Colon (tissue), 2 donors: ENCODE measurements at regions not wholly inside any gene's neighbourhood (a gene's known extent, or its start where the extent isn't known, plus 50 kb on each side); places are given as distances from the start of the nearest gene placed in this dataset.
"Not testable (repeated sequence)": the region's sequence is repeated elsewhere in the genome, so short reads cannot be mapped to it uniquely, and the experiment has no call there.

Experiments used
- FAIRE-seq: peaks from 2 replicates; lab custom pipeline; 2012; peaks lifted over from hg19 to GRCh38; lab: Jason Lieb, UNC
- donor health status: control.
- donor health status: control.

DNA sequence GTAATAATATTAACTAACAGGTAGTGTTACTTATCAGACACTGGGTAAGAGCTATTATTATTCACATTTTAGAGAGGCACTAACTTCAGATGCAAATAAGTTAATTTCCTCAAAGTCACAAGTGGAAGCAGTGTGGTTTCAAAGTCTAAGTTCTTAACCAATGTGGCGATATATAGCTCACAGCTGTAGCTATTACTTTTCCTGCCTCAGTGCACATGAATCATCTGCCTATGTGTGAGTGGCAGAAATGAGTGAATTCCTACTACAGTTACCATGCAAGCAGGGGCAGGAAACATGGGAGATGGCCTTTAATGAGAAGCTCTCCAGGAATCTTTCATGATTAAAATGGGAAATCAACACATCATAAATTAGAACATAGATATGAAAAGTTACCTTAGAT lies 126.2 kb upstream of the EYA4 start:
- FAIRE-seq: no peak

DNA sequence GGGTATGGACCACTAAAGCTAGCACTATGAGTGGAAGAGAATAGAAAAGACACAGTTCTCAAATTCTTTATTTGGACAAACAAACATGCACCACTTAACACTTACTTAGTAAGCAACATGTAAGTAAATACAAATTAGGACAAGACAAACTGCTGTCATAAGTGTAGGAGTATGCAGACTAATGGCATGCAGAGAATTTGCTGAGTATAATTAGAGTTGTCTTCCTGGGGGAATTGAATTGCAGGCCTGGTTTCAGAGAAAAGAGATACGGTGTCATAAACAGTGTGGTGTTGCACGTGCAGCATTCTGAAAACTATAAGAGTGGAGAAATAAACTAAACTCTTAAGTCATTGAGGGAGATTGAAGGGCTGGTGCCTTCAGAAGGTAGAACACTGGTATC lies 125.2 kb upstream of the EYA4 start:
- no peak for FAIRE-seq

DNA sequence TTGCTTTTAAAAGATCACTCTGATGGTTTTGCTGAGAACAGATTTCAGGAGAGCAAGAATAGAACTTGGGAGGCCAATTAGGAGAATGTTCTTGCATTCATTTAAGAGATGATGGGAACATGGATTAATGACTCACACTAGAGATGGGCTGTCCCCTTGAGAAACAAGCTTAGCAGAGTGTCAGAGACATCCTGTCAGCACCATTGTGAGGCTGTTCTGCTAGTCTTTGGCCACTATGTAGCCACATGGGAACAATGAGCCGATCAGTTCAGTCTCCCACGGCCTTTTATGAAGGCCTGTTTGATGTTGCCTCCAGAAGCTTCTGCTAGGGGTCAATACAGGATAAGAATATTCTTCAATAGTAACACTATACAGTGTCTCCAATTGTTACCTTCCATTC lies 113.0 kb upstream of the EYA4 start:
- no peak for FAIRE-seq

DNA sequence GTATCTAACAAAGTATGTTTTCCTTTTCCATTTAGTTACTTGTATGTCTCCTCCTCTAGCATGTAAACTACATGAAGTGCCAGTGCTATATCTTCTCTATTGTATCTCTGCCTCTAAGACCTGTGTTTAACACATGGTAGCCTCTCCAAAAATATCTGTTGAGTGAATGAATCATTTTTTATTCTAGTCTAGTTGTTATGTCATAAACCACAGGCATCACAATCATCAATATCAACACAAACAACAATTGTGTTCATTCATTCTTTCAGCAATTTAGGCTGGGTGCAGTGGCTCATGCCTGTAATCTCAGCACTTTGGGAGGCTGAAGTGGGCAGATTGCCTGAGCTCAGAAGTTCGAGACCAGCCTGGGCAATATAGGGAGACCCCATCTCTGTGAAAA lies 111.6 kb upstream of the EYA4 start:
- FAIRE-seq: no peak

DNA sequence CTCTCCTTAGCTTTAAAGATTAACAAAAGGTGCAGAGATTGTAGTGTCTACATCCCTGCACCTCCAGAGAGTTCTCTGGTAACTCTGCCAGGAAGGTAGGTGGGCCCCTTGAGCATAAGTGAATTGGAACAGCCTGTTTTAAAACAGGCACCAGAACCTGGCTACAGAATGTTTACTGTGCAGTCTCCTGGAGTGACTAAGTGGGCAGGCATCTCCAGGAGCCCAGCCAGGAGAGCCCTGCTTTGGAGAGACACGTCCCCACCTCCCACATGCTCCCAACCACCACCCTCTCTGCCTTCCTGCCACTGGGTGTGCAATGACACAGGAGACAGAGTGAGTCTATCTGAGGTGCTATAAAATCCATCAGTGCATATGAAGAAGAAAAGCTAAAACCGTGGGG lies 110.3 kb upstream of the EYA4 start:
- no peak for FAIRE-seq

DNA sequence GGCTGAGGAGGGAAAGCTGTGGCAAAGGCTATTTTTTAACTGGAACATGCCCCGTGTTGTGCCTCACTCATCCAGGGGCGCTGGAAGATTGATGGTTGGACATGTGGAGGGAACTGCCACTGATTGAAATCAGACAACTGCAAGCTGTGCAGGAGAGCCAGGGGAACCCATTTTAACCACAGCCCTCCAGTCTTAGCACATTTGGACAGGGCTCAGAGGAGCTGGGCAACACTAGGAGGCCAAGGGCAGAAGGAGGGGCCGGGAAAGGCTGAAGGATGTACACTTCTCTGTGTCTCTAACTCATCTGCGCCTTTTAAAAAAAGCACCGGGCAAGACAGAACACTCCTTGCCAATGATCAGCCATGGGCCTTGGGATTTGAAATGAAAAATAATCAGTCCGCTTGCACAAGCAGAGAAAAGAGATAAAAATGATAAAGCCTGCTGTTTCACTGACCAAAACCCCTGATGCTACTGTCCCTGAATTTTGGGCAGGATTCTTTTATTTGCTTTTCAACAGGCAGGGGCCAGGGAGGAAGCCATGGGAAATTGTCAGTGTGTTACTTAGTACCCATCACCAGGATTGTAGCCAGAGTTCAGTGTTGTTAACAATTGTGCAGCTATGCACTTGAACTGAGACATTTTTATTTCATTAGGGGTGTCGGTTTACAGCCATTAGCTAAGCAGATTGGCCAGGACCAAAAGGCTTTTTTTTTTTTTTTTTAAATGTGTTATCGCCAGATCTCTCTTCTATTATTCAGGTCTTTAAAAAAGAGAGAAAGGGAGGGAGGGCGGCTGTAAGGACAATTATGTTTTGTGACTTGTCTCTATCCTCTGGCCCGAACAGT lies 109.3 kb upstream of the EYA4 start:
- FAIRE-seq: no peak

DNA sequence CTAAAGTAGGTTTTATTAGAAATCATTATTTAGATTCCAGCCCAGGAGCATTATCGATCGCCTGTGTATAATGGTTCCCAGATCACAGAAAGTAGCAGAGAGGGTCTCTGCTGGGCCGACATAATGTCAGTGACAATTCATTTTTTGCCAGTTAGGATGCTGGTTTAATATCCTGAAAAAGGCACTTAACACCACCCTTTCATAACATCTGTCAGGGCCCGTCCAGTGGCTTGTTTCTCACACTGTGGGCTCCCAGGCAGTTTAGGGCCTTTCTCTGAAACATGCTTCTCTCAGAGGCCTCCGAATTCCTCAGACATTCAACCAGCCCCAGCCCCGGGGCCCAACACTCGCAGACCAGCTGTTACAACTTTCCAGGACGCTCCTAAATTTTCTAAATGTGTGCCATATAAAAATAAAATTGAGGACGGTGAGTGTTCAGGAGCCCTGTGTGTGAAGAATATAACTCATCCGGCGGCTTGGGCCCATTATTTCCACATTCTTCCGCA lies 108.6 kb upstream of the EYA4 start:
- FAIRE-seq: no peak

DNA sequence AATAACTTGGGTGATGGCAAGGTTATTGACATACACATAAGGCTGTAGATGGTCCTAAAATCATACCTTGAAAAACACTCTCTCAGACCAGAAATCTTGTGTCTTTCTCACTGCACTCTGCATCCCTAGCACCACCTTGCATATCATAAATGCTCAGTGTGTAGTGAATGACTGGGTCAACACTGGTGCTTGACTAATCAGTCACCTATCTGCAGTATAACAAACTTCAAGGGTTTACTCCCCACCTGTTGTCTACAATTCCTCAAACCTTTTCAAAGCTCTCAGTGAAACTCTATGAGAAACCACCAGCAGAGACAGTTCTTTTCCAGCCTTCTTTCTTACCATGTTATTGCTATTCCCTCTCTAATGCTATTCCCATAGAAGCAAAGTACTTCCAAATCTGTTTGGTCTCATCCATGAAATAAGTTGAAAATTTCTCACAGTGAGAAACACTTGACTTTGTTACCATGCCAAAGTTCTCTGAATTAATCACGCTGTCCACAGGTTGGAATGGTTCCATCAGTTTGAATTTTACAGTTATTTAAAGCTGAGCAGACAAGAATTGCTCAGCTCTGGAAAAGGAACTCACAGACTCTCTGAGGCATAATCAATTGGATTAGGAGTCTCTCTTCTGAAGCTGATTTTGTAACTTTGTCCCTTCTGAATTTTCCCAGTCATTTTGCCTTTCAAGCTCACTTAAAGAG lies 104.8 kb upstream of the EYA4 start:
- no peak for FAIRE-seq

DNA sequence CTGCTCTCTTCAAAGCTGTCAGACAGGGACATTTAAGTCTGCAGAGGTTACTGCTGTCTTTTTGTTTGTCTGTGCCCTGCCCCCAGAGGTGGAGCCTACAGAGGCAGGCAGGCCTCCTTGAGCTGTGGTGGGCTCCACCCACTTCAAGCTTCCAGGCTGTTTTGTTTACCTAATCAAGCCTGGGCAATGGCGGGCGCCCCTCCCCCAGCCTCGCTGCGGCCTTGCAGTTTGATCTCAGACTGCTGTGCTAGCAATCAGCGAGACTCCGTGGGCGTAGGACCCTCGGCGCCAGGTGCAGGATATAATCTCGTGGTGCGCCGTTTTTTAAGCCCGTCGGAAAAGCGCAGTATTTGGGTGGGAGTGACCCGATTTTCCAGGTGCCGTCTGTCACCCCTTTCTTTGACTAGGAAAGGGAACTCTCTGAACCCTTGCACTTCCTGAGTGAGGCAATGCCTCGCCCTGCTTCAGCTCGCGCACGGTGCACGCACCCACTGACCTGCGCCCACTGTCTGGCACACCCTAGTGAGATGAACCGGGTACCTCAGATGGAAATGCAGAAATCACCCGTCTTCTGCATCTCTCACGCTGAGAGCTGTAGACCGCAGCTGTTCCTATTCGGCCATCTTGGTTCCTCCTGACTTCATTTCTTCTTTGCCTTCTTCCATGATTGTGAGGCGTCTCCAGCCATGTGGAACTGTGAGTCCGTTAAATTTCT lies 93.5 kb upstream of the EYA4 start:
- not testable (repeated sequence) for FAIRE-seq

DNA sequence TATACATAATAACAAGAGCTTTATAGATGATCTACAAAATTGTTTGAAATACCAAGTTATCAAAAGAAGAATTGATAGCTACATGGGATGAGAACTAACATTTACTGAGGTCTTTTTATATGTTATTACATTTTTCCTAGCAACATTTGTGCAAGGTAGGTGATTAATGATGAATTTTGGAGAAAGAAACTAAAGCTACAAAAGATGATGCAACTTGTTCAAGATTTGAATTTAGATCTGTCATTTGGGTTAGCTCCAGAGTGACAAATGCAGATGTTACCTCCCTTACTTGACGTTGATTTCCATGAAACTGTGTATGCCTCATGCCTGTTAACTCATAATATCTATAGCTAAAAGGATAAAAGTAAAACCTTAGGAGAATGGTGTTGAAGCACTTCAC lies 84.5 kb upstream of the EYA4 start:
- no peak for FAIRE-seq

DNA sequence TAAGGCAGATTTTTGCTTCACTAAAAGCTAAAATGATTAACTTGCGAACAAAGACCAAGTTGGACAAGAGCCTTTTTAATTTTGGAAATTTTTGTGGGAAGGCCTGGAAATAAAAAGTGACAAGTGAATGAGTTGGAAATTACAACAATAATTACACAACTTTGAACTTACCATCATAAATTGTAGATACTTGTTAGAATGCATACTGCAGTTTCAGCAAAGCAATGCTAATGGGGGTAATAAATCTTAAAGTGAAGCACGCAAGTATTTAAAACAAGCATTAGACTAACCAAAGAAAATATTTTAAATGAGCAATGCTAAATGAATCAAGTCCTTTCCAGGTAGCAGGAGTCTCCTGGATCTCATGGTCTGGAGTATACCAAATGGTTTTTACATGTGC lies 83.2 kb upstream of the EYA4 start:
- no peak for FAIRE-seq

DNA sequence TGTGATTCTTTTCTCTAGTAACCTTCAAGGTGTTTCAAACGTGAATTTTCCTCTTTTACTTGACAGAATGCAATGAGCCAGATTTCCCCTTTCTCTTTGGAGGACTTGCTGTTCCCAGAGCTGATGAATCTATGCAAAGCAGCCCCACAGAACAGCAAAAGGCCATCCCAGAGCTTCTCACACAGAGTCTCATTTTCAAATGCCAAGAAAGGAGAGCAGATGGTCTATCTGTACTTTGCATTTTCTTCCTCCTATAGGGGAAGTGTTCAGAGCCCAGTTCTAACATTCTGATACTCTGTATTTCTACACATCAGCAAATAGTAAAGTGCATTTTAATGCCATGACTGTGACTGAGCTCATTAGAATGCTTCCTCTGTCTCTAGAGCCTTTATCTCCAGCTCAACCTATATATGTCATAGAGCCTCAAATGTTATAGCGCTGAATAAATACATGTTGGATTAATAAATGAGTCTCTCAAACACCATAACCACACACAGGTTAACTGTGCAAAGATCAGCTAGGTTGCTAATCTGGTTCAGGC lies 81.8 kb upstream of the EYA4 start:
- no peak for FAIRE-seq

DNA sequence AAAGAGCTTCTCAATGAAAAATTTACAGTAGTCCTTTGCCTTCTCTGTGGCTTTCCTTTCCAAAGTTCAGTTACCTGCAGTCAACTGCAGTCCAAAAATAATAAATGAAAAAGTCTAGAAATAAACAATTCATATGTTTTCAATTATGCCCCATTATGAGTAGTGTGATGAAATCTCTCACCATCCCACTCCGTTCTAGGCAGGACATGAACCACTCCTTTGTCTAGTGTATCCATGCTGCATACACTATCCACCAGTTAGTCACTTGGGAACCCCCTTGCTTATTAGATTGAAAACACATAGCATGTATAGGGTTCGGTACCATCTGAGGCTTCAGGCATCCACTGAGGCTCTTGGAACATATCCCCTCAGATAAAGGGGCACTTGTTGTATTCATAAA lies 80.6 kb upstream of the EYA4 start:
- no peak for FAIRE-seq

DNA sequence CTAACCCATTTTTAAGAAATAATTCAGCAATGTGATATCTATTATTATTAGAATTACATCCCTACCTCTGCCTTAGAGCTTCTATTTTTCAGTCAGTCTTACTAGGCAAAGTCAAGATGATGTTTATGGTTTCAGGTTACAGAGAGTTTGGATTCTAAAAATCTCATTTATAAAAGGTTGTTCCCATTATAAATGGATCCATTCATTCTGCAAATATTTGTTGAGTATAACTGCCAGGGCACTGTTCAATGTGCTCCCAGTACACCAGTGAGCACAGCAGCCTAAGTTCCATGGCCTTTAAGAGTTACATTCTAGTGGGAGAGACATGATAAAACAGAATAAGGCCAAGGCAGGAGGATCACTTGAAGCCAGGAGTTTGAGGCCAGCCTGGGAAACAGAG lies 75.9 kb upstream of the EYA4 start:
- FAIRE-seq: no peak

DNA sequence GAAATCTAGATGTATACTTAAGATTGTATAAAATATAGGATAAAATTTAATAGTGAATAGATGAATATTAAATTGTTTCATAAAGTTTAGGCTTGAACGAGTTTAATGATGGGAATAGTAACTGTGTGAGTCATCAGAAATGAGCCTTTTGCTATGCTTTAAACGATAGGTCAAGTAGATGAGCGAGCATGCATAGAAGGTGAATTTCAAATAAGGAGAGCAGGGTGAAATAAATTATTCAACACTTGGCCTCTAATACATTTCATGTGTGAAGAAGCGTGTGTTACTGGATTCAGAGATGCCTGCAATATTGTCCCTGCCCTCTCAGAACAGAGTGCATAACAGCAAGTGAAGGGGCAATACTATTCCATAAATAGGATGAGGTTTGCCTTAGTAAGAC lies 74.4 kb upstream of the EYA4 start:
- FAIRE-seq: no peak

DNA sequence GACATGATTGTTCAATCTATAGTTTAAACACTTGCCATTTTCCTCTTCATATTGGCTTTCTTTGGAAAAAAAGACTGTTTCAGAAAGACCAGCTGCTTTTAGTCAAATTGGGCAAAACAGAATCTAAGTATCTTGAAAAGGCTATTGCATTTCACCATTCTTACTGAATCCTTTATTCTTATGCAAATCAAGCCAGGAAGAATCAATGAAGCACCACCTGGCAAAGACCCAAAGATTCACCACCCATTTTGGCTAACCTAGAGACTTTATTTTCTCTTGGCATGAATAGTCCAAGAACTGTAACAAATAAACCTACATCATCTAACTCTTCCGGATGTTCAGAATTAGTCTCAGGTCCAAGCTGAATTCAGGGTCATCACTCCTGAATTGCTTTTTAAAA lies 71.3 kb upstream of the EYA4 start:
- FAIRE-seq: no peak

DNA sequence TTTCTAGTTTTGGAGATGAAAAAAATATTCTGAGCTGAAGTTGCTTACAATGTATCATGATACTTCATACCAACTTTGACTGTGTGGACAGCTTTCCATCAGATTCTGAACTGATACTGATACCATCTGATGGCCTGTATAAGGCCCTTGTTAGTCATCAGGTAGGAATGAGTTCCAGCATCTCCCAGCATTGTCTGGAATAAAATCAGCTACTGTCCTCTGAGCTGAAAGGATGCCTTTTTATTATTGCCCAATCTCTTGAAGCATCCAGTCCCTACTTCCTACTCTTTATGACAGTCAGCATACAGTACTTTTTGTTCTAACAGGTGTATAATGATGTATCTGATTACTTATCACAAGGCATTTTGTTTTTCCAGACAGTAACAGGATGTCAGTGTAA lies 70.6 kb upstream of the EYA4 start:
- FAIRE-seq: no peak

DNA sequence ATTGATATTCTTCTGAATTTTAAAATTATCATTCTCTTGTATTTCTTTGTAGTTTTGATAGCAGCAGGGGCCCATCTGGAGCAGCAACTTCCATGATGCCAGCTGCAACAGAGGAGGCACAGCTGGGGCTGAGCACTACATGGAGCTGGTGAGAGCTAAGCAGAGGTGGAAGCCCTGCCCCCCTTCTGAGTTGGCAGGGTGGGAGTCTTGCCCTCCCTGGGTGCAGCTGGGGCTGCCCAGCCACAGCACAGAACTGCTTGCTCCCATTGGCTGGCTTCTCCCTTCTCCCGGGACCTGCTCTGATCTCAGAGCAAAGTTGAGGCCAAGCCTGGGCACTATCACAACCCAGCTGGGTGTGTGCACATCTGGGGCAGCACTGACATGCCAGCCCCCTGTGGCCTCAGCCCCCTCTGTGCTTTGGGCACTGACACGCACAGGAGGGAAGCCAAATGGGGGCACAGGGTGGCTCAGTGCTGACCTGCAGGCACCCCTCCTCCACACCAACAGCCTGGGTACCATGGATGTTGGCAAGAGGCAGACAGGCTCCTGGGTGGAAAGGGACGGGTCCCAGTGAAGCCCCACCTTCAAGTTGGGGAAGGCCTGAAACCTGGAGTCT lies 69.1 kb upstream of the EYA4 start:
- no peak for FAIRE-seq

DNA sequence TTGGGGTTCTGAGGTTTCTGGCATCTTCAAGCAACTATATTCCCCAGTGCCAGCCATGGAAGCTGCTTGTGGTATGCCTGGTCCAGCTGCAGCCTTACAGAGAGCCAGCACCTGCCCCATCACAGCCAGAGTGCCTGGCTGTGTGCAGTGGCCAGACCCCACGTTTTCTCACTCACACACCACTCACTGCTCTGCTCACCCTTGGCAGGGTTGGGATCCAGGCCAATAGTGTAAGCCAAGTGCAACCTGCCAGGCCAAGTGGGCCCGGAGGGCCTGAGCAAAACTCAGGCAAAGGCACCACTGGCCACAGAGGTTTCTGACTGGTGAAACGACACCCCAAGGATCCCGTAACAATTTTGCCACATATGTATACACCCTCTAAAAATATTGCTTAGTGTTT lies 67.9 kb upstream of the EYA4 start:
- no peak for FAIRE-seq

DNA sequence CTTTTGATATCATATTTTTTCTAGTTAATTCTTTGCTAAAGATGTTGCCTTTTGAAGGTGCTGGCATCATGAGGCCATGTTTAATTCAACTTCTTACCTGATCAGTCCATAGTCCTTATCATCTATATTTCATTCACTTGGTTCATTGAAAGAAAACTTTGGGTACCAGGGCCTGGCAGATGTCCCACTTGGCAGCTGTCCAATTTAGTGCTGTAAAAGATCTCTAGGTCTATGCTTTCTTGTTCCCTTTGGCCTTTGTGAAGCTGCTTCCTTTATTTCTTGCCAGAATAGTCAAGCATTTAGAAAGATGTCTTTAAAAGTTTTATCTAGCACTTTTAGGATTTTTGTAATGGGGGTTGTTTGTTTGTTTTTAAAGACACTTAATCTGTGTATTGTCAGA lies 61.7 kb upstream of the EYA4 start:
- FAIRE-seq: no peak

DNA sequence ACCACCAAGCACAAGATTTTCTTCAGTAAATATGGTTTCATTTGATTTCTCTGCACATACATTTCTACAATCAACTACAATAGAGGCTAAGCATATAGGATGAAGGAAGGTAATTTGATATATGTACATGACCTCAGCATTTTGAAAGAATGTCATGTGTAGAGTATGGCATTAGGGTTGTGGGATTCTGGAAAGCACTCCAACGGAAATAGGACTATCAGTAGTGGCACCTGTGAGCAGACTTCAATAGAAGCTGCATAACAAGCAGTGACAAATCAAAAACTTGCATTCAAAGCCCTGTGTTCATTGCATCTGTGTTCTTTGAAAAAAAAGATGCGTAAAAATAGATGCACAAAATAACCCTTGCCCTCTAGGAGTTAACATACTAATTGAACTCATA lies 57.5 kb upstream of the EYA4 start:
- no peak for FAIRE-seq

DNA sequence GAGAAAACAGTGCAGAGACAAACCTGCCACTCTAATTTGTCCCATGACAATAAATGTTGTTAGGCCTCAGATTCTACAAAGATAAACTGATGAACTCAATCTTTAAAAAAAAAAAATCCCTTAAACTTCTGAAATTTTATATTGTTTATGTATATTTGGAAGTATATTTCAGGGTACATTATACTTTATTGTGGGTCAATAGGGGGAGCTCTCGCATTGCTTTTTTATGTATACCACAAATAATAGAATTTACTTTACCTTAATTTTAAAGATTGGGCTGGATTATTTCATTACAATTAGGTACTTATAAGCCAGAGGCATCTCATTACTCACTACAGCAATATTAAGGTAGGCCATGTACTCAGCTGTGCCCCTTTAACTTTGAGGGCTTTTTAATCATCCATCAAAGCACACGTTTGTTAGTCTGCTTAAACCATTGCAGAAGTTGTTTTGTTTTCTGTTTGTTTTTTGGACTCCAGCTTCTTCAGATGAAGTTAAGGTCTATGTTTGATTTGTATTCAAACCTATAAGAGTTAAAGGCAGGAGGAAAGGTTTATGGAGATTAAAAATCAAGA lies 56.3 kb upstream of the EYA4 start:
- peak; percentile 53 for FAIRE-seq
